ENCODE measurements at regions not wholly inside any gene's neighbourhood (a gene's known extent, or its start where the extent isn't known, plus 50 kb on each side); places are given as distances from the start of the nearest gene placed in this dataset.
"Not testable (repeated sequence)": the region's sequence is repeated elsewhere in the genome, so short reads cannot be mapped to it uniquely, and the experiment has no call there.

- peak; percentile 95 for DNase-seq (ENCODE audit: low read depth)
Measured at GRCh38 chr20:17873410-17874270, 95.0 kb downstream of the SNX5 start.

DNA sequence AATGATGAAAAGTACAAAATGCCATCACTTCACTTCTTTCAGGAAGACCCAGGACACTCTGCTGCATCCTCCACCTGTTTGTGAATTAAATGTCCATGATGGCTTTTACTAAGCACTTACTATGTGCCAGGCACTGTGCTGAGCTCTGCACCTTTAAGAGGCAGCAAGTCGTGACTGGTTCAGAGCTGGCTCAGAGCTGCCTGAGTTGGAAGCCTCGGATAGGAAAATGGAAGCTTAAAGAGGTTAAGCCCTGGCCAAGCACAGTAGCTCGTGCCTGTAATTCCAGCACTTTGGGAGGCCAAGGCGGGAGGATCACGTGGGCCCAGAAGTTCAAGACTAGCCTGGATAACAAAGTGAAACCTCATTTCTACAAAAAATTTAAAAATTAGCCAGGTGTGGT is 95.6 kb downstream of the SNX5 start:
- no peak for DNase-seq (ENCODE audit: low read depth)

GRCh38 chr20:17872434-17872833 is 96.2 kb downstream of the SNX5 start:
- DNase-seq (ENCODE audit: low read depth), result no peak

- DNase-seq (ENCODE audit: low read depth), result no peak
Measured at GRCh38 chr20:17871886-17872285, 96.7 kb downstream of the SNX5 start.

DNA sequence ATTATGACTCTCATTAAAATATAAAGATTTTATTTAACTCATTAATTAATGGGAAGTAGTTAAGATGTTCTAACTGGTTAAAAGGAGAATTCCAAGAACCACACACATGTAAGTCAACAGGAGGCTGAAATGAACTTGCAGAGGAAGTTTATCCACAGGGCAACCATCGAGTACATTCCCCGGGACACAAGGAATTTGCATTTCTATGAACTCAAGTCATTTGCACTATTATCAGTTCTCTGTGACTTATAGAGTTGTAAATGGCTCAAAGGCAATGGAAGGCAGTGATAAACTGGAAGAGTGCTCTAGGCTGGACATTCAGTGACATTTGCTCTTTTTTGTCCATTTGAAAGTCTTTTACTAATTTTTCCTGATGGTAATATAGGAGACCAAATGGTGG is 97.4 kb downstream of the SNX5 start:
- DNase-seq (ENCODE audit: low read depth), result no peak

DNA sequence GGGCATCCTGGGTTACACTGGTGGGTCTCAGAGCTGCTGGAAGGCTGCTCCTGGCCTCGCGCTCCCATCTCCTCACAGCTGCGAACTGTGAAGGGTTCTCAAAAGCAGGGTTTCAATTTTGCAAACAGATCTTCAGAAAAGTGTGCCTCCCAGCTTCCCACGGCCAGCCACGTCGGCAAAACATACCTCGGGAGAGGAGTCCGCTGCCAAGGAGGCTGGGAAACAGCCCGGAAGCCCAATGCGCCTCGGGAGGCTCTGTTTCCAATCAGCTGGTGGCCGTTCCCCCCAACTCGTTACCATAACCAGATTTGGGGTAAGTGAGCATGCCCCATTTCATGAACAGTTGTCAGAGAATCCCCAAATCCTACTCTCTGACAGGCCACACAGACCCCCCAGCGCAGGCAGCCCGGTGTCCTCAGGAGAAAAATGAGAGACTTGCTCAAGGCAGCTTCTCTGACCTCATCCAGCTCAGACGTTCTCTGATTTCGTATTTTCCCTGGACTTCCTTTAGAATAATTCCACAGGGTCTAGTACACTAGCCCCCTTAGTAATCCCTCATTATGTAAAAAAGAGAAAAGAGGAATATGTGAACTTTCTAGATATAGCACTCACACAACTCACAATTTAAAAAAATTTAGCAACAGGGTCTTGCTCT is 98.4 kb downstream of the SNX5 start:
- DNase-seq (ENCODE audit: low read depth), result no peak

GRCh38 chr20:17869295-17869994 is 99.1 kb downstream of the SNX5 start:
- DNase-seq (ENCODE audit: low read depth), result no peak

DNA sequence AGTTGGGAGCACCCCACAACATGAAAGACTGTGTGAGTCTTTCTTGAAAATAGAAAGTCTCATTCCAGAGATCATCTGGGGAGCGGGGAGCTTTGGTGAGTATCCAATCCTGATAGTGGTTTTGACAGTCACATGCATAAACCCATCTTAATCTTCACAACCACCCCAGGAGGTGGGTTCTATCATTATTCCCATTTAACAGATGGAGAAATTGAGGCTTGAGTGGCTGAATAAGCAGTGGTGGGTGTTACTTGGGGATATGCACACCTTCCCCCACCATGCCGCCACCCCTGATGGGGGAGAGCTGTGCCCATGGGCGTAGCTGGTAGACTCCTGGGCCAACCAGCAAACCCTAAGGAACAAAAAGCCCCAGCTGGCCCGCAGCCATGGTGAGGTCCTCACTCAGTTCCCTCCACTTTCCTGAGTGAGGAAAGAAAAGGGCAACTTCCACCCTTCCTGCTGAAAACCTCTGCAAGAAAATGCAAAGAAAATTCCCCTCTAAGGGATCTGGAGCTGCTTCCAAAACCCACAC is 99.8 kb downstream of the SNX5 start:
- no peak for DNase-seq (ENCODE audit: low read depth)

- no peak for DNase-seq (ENCODE audit: low read depth)
Measured at GRCh38 chr20:17868151-17868550, 100.4 kb downstream of the SNX5 start.

- DNase-seq (ENCODE audit: low read depth), result no peak
Measured at GRCh38 chr20:17867131-17867925, 101.3 kb downstream of the SNX5 start.

- no peak for DNase-seq (ENCODE audit: low read depth)
Measured at GRCh38 chr20:17866234-17867001, 102.2 kb downstream of the SNX5 start.

GRCh38 chr20:17863577-17864292 is 104.9 kb downstream of the SNX5 start:
- no peak for DNase-seq (ENCODE audit: low read depth)

GRCh38 chr20:17863209-17863576 is 105.4 kb downstream of the SNX5 start:
- DNase-seq (ENCODE audit: low read depth), result no peak

DNA sequence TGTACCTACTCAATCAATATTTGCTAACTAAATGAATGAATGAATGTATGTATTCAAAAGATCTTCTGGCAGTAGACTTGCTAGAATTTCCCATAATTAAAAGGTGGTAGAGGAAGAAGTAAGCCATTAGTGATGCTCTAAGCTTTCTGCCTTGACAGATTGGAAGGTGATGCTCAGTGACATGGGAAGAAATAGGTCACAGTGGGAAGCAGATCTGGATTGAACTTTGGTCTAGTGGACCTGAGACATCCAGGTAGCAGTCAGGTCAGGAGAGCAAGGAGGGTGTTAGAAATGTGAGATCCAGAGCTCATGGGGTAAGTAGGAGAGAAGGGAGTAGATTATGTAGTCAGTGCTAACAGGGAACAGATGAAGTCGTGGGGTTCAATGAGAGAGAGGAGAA is 106.4 kb downstream of the SNX5 start:
- no peak for DNase-seq (ENCODE audit: low read depth)

DNA sequence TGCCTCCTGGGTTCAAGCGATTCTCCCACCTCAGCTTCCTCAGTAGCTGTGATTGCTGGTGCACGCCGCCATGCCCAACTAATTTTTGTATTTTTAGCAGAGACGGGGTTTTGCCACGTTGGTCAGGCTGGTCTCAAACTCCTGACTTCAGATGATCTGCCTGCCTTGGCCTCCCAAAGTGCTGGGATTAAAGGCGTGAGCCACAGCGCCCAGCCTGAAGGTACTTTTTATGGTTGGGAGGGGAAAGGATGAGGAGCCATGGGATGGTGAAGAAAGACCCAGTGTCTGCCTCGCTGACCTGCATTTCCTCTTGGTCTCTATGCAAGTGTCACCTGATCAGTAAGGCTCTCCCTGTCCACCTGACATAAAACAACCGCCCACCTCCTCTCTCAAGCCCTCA is 107.0 kb downstream of the SNX5 start:
- DNase-seq (ENCODE audit: low read depth), result not testable (repeated sequence)

DNA sequence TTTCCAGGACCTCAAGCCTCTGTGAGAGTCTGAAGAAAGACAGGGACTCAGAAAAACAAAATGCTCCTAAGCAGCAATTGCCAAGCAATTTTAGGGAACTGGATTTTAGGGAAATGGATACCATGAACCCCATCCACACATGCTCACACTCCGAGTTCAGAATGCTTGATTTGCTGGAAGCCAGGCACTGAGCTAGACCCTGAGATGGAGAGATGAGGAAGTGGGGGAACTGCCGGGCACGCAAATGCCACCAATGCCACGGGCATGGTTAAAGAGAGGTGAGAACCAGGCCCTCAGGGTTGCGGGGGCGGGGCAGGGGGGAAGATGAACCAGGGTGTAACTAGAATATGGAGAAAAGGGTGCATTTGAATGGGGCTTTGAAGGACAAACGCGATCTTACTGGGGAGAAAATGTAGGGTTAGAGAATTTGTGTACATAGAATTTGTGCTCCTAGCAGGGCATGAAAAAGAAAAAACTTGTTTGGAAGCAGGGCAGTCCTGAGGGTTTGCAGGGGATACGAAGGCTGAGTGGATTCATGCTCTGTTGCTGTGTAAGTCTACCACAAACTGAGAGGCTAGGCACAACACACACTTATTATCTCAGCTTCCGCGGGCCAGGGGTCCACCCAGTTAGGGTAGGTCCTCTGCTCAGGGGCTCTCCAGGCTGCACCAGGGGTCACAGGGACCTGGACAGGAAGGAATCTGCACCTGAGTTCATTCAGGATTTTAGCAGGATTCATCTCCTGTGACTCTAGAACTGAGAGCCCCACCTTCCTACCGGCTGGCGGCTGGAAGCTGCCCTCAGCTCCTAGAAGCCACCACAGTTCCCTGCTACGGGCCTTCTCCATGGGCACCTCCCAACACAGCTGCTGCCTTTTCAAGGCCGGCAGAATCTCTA is 108.0 kb downstream of the SNX5 start:
- DNase-seq (ENCODE audit: low read depth), result no peak

DNA sequence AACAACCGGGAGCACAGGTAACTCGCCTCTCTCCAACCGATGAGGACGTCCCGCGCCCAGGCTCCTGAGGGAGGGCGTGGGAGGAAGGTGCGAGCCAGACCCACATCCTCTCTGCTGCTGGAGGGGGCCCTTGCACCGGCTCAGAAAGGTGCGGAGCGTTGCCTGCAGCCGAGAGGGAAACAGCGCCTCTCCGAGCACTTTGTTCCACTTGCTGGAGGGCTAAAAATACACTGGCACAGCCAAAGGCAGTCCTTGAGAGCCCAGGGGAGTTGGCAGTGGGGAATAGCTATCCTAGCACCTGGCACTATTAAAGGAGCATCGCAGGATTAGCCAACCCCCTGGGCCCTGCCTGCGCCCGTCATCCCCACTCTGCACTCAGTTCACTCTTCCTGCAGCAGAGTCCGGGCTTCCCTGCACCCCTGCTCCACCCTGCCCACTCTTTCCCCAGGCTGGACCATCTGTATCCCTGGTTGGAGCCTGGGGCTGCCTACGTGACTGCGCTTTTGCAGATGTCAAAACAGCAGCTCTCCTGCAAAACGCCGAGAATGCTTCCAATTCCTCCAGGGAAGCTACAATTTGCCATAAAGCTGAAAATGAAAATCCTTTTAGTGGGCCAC is 108.9 kb downstream of the SNX5 start:
- DNase-seq (ENCODE audit: low read depth), result no peak

DNA sequence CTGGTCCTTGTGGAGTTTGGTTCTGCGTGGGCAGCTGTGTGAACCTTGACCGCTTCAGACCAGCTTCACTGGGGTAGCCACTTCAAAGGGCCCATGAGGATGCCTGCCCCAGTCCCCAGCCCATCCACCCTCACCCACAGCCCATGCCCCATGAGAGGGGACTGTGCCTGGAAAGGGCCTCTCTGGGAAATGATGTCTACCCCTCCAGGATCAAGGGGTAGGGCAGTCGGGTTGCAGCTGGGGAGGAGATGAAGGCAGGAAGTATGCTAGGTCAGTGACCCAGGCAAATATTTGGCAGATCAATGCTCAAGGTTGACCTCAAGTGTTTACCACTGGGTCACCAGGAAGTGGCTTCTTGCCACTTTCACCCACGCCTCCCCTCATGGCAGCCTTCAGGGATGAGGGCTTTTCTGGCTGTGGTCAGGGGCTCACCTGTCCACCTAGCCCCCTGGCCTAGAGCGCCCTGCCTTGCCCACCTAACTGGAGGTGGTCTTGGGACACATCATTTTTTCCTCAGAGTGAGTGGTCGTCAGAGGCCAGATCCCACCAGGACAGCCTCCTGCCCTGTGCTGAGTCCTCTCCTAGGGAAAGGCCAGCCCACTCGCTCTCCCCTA is 109.5 kb downstream of the SNX5 start:
- no peak for DNase-seq (ENCODE audit: low read depth)

All from amniotic epithelial cell (primary cell).